Liver (tissue), 3 donors: ENCODE measurements at regions not wholly inside any gene's neighbourhood (a gene's known extent, or its start where the extent isn't known, plus 50 kb on each side); places are given as distances from the start of the nearest gene placed in this dataset.

Experiments
- HNF4A ChIP-seq, 2 donors: conservative IDR thresholded peaks; 2 replicates each; pipeline ENCODE4 v1.6.1; 2016; ENCODE audit warnings: antibody characterized with exemption in 2 of 2, mild to moderate bottlenecking in 2 of 2
- JUND ChIP-seq, 2 donors: IDR thresholded peaks; 2 replicates each; pipeline ENCODE4 v1.6.1; 2016; ENCODE audit warnings: antibody characterized with exemption in 2 of 2
- RXRA ChIP-seq, 2 donors: IDR thresholded peaks; 2 replicates each; pipeline ENCODE4 v1.6.1; 2017 to 2018; ENCODE audit warnings: antibody characterized with exemption in 2 of 2, mild to moderate bottlenecking in 1 of 2
- TAF1 ChIP-seq: conservative IDR thresholded peaks from 2 replicates; pipeline ENCODE4 v1.6.1; 2016; ENCODE audit warnings: antibody characterized with exemption, mild to moderate bottlenecking
- TF ChIP-seq, protein P1 (sequence below): fragments of 150-350 bp; IDR thresholded peaks from 2 replicates; pipeline ENCODE4 v1.5.1; 2017; ENCODE audit warnings: improper control_type of control experiment, low read depth, low read length; ENCODE audit not compliant: missing input control
- TF ChIP-seq, protein P2 (sequence below): IDR thresholded peaks from 2 replicates; pipeline ENCODE4 v1.6.1; 2016; ENCODE audit warnings: antibody characterized with exemption
- donor health status: healthy.
- donor health status: healthy.

GRCh38 chr15:39029741-39030140 is 465.1 kb upstream of the RASGRP1 start:
- TF ChIP-seq, protein P1, sequence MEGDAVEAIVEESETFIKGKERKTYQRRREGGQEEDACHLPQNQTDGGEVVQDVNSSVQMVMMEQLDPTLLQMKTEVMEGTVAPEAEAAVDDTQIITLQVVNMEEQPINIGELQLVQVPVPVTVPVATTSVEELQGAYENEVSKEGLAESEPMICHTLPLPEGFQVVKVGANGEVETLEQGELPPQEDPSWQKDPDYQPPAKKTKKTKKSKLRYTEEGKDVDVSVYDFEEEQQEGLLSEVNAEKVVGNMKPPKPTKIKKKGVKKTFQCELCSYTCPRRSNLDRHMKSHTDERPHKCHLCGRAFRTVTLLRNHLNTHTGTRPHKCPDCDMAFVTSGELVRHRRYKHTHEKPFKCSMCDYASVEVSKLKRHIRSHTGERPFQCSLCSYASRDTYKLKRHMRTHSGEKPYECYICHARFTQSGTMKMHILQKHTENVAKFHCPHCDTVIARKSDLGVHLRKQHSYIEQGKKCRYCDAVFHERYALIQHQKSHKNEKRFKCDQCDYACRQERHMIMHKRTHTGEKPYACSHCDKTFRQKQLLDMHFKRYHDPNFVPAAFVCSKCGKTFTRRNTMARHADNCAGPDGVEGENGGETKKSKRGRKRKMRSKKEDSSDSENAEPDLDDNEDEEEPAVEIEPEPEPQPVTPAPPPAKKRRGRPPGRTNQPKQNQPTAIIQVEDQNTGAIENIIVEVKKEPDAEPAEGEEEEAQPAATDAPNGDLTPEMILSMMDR: no peak
- TF ChIP-seq RXRA (IDR thresholded peaks at IDR 0.05) (no peak), TAF1 (no peak), HNF4A (conservative IDR thresholded peaks at IDR 0.05) (no peak), JUND (IDR thresholded peaks at IDR 0.05) (no peak)
- TF ChIP-seq, protein P2, sequence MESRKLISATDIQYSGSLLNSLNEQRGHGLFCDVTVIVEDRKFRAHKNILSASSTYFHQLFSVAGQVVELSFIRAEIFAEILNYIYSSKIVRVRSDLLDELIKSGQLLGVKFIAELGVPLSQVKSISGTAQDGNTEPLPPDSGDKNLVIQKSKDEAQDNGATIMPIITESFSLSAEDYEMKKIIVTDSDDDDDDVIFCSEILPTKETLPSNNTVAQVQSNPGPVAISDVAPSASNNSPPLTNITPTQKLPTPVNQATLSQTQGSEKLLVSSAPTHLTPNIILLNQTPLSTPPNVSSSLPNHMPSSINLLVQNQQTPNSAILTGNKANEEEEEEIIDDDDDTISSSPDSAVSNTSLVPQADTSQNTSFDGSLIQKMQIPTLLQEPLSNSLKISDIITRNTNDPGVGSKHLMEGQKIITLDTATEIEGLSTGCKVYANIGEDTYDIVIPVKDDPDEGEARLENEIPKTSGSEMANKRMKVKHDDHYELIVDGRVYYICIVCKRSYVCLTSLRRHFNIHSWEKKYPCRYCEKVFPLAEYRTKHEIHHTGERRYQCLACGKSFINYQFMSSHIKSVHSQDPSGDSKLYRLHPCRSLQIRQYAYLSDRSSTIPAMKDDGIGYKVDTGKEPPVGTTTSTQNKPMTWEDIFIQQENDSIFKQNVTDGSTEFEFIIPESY: no peak
